ENCODE measurements at regions not wholly inside any gene's neighbourhood (a gene's known extent, or its start where the extent isn't known, plus 50 kb on each side); places are given as distances from the start of the nearest gene placed in this dataset.
"Not testable (repeated sequence)": the region's sequence is repeated elsewhere in the genome, so short reads cannot be mapped to it uniquely, and the experiment has no call there.

- TF ChIP-seq ZNF8 (CRISPR knock-in tag; IDR thresholded peaks at IDR 0.05) (no peak), TSHZ2 (CRISPR knock-in tag; IDR thresholded peaks at IDR 0.05) (no peak), POU6F1 (CRISPR knock-in tag; IDR thresholded peaks at IDR 0.05; ENCODE audit: borderline replicate concordance, low read depth) (no peak), ZFP3 (CRISPR knock-in tag; IDR thresholded peaks at IDR 0.05) (no peak), GLIS3 (CRISPR knock-in tag; IDR thresholded peaks at IDR 0.05) (no peak), CSRNP3 (CRISPR knock-in tag; IDR thresholded peaks at IDR 0.05) (no peak), ISL1 (CRISPR knock-in tag; IDR thresholded peaks at IDR 0.05) (no peak), ZC3H10 (CRISPR knock-in tag; IDR thresholded peaks at IDR 0.05) (no peak)
- no peak for ATAC-seq
Observed at GRCh38 chr5:163893281-163893680, 387.9 kb downstream of the MAT2B start.

- TF ChIP-seq ZNF70 (CRISPR knock-in tag; IDR thresholded peaks at IDR 0.05) (no peak), TOX (CRISPR knock-in tag; IDR thresholded peaks at IDR 0.05; ENCODE audit: borderline replicate concordance) (0 out of 2 replicates have a peak, but pooled peaks have one; percentile 52), CREB5 (CRISPR knock-in tag; IDR thresholded peaks at IDR 0.05; ENCODE audit: low read depth) (no peak), PATZ1 (CRISPR knock-in tag; IDR thresholded peaks at IDR 0.05; ENCODE audit: borderline replicate concordance) (no peak), ISL1 (CRISPR knock-in tag; IDR thresholded peaks at IDR 0.05) (no peak), BACH2 (CRISPR knock-in tag; IDR thresholded peaks at IDR 0.05; ENCODE audit: borderline replicate concordance) (no peak)
Observed at GRCh38 chr5:163894645-163895044, 389.2 kb downstream of the MAT2B start.

GRCh38 chr5:163898873-163899272 is 393.5 kb downstream of the MAT2B start:
- TF ChIP-seq ARNTL (CRISPR knock-in tag; IDR thresholded peaks at IDR 0.05; ENCODE audit: borderline replicate concordance, low read depth) (no peak), PATZ1 (CRISPR knock-in tag; IDR thresholded peaks at IDR 0.05; ENCODE audit: borderline replicate concordance) (no peak)
- ATAC-seq: no peak

More at GRCh38 chr5:163894645-163895044, 389.2 kb downstream of the MAT2B start:
- ATAC-seq: peak; percentile 95

- ATAC-seq: not testable (repeated sequence)
Observed at GRCh38 chr5:163907783-163908182, 402.4 kb downstream of the MAT2B start.

GRCh38 chr5:163908253-163908652 is 402.8 kb downstream of the MAT2B start:
- no peak for ATAC-seq
- TF ChIP-seq BACH2 (CRISPR knock-in tag; IDR thresholded peaks at IDR 0.05; ENCODE audit: borderline replicate concordance): no peak
- no peak for TF ChIP-seq ZNF70 (CRISPR knock-in tag; IDR thresholded peaks at IDR 0.05)
- TF ChIP-seq RARB (CRISPR knock-in tag; IDR thresholded peaks at IDR 0.05): no peak
- TF ChIP-seq CSRNP3 (CRISPR knock-in tag; IDR thresholded peaks at IDR 0.05): no peak
- no peak for TF ChIP-seq CSDC2 (CRISPR knock-in tag; IDR thresholded peaks at IDR 0.05)
- TF ChIP-seq ESRRG (CRISPR knock-in tag; IDR thresholded peaks at IDR 0.05): no peak
- TF ChIP-seq GLIS3 (CRISPR knock-in tag; IDR thresholded peaks at IDR 0.05): no peak
- TF ChIP-seq PATZ1 (CRISPR knock-in tag; IDR thresholded peaks at IDR 0.05; ENCODE audit: borderline replicate concordance): no peak
- no peak for TF ChIP-seq PPARA (CRISPR knock-in tag; IDR thresholded peaks at IDR 0.05; ENCODE audit: borderline replicate concordance)

Measured in SK-N-SH treated with all-trans-retinoic acid at 6 μM for 48 hours (cell line).